DMS153 treated with DMSO at 0.1 percent for 48 hours (cell line): ENCODE measurements at regions not wholly inside any gene's neighbourhood (a gene's known extent, or its start where the extent isn't known, plus 50 kb on each side); places are given as distances from the start of the nearest gene placed in this dataset.

Experiments used
- DNase-seq: peaks from one replicate; lab custom pipeline; 2025; ENCODE audit not compliant: unreplicated experiment; lab: John Stamatoyannopoulos, UW

GRCh38 chr16:87186446-87186845 lies 130.7 kb downstream of the C16orf95 start:
- DNase-seq = no peak

- DNase-seq = no peak
Measured at GRCh38 chr16:87186876-87187533, 130.2 kb downstream of the C16orf95 start.

GRCh38 chr16:87188104-87188503 lies 129.1 kb downstream of the C16orf95 start:
- no peak for DNase-seq

GRCh38 chr16:87189426-87189825 lies 127.8 kb downstream of the C16orf95 start:
- DNase-seq = no peak

- DNase-seq = no peak
Measured at GRCh38 chr16:87190288-87191230, 126.6 kb downstream of the C16orf95 start.

- DNase-seq = no peak
Measured at GRCh38 chr16:87192452-87193073, 124.6 kb downstream of the C16orf95 start.

- DNase-seq = no peak
Measured at GRCh38 chr16:87194172-87194571, 123.0 kb downstream of the C16orf95 start.

- DNase-seq = no peak
Measured at GRCh38 chr16:87195161-87195560, 122.0 kb downstream of the C16orf95 start.

- no peak for DNase-seq
Measured at GRCh38 chr16:87196231-87196630, 121.0 kb downstream of the C16orf95 start.

- no peak for DNase-seq
Measured at GRCh38 chr16:87196661-87197060, 120.5 kb downstream of the C16orf95 start.

- DNase-seq = no peak
Measured at GRCh38 chr16:87198328-87198832, 118.8 kb downstream of the C16orf95 start.

- DNase-seq = no peak
Measured at GRCh38 chr16:87198881-87199280, 118.3 kb downstream of the C16orf95 start.

- no peak for DNase-seq
Measured at GRCh38 chr16:87199379-87199778, 117.8 kb downstream of the C16orf95 start.

GRCh38 chr16:87199901-87200300 lies 117.3 kb downstream of the C16orf95 start:
- DNase-seq = no peak

GRCh38 chr16:87200637-87201036 lies 116.6 kb downstream of the C16orf95 start:
- DNase-seq = no peak

- no peak for DNase-seq
Measured at GRCh38 chr16:87201052-87201451, 116.1 kb downstream of the C16orf95 start.

- no peak for DNase-seq
Measured at GRCh38 chr16:87201790-87202189, 115.4 kb downstream of the C16orf95 start.

- DNase-seq = no peak
Measured at GRCh38 chr16:87202346-87202745, 114.8 kb downstream of the C16orf95 start.

GRCh38 chr16:87203060-87203656 lies 114.0 kb downstream of the C16orf95 start:
- no peak for DNase-seq

GRCh38 chr16:87206646-87207451 lies 110.3 kb downstream of the C16orf95 start:
- no peak for DNase-seq
